Right lobe of liver (tissue), 6 donors: ENCODE measurements at regions not wholly inside any gene's neighbourhood (a gene's known extent, or its start where the extent isn't known, plus 50 kb on each side); places are given as distances from the start of the nearest gene placed in this dataset.

Experiments
- ATAC-seq, 4 donors: fragments of 200-7000 bp; cut with Tn5 transposase; one replicate each; pipeline ENCODE4 v1.9.1; 2020; ENCODE audit warnings: mild to moderate bottlenecking in 4 of 4, moderate library complexity in 4 of 4
- DNase-seq, 3 donors: peaks; one replicate each; pipeline ENCODE4 v3.0.0-alpha.2; 2020
- H3K27ac ChIP-seq, 3 donors: fragments of 200-600 bp; one replicate each; pipeline ENCODE4 v1.8.0; 2022
- H3K27me3 ChIP-seq, 2 donors: fragments of 200-600 bp; one replicate each; pipeline ENCODE4 v1.8.0; 2022
- H3K36me3 ChIP-seq, 4 donors: fragments of 200-600 bp; sonication (generic) in 1 of 4; one replicate each; pipeline versions ENCODE4 v1.5.1 to v1.8.0; 2017 to 2022; ENCODE audit warnings: control low read depth in 1 of 4
- H3K4me1 ChIP-seq, 4 donors: fragments of 200-600 bp; sonication (generic) in 1 of 4; one replicate each; pipeline versions ENCODE4 v1.5.1 to v1.8.0; 2017 to 2022; ENCODE audit warnings: control low read depth in 1 of 4
- H3K4me3 ChIP-seq, 3 donors: fragments of 200-600 bp; one replicate each; pipeline ENCODE4 v1.8.0; 2022
- H3K9me3 ChIP-seq, 4 donors: fragments of 200-600 bp; sonication (generic) in 1 of 4; one replicate each; pipeline versions ENCODE4 v1.5.1 to v1.8.0; 2017 to 2022; ENCODE audit warnings: control low read depth in 1 of 4
- POLR2A ChIP-seq: fragments of 450-650 bp; IDR thresholded peaks from one replicate; pipeline ENCODE4 v1.6.1; 2017; ENCODE audit warnings: antibody characterized with exemption, mild to moderate bottlenecking
- WGBS: methylation state at CpG from one replicate; pipeline ENCODE4 v1.1.6; 2018; ENCODE audit warnings: low coverage, low lambda C conversion rate; ENCODE audit not compliant: insufficient coverage; ENCODE audit errors: missing lambda C conversion rate; 5-methylcytosine and 5-hydroxymethylcytosine counted together
- intact Hi-C, 2 donors: fragments of 100-400 bp; cut with DNase I; formaldehyde crosslinking; loops; one replicate each; pipeline versions ENCODE4 v1.11.2 to v1.14.1; 2022
- TF ChIP-seq, protein P1 (sequence below), 4 donors: fragments of 200-600 bp in 3 of 4; fragments of 450-650 bp in 1 of 4; IDR thresholded peaks; one replicate each; pipeline versions ENCODE4 v1.5.1 to v1.8.0; 2016 to 2022; ENCODE audit warnings: antibody characterized with exemption in 4 of 4, mild to moderate bottlenecking in 2 of 4
- donor health status: DM: no; HTN: yes; CAD: no.
- donor health status: DM: no; HTN: no; CAD: no.
- donor health status: DM: no; HTN: no; CAD: no.
- donor health status: DM: no; HTN: yes; CAD: no.
- donor health status: DM: no; HTN: yes; CAD: no.

- H3K27ac ChIP-seq: no peak overlapping the region
- DNase-seq (no peak), ATAC-seq (no peak)
- no peak overlapping the region for H3K4me3 ChIP-seq
- TF ChIP-seq, protein P1, sequence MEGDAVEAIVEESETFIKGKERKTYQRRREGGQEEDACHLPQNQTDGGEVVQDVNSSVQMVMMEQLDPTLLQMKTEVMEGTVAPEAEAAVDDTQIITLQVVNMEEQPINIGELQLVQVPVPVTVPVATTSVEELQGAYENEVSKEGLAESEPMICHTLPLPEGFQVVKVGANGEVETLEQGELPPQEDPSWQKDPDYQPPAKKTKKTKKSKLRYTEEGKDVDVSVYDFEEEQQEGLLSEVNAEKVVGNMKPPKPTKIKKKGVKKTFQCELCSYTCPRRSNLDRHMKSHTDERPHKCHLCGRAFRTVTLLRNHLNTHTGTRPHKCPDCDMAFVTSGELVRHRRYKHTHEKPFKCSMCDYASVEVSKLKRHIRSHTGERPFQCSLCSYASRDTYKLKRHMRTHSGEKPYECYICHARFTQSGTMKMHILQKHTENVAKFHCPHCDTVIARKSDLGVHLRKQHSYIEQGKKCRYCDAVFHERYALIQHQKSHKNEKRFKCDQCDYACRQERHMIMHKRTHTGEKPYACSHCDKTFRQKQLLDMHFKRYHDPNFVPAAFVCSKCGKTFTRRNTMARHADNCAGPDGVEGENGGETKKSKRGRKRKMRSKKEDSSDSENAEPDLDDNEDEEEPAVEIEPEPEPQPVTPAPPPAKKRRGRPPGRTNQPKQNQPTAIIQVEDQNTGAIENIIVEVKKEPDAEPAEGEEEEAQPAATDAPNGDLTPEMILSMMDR (IDR thresholded peaks at IDR 0.05): no peak
- no peak for TF ChIP-seq POLR2A
- no peaks in the 10 kb centered on the region for H3K4me1 ChIP-seq
- H3K27me3 ChIP-seq: no peaks in the 10 kb centered on the region
- 90% methylated on average over 2 of the region's 2 CpGs for WGBS
- no peaks in the 10 kb centered on the region for H3K9me3 ChIP-seq
- intact Hi-C loops: no loop called here
- H3K36me3 ChIP-seq: no peaks in the 10 kb centered on the region
Observed at GRCh38 chr3:40745381-40746106, 220.8 kb downstream of the ZNF621 start.

GRCh38 chr3:40751666-40752065, 226.9 kb downstream of the ZNF621 start:
- 100% methylated on average over 1 of the region's 1 CpG for WGBS
- TF ChIP-seq POLR2A: no peak
- TF ChIP-seq, protein P1 (IDR thresholded peaks at IDR 0.05): no peak
- Histone ChIP-seq H3K36me3 (no peaks in the 10 kb centered on the region), H3K4me3 (no peak overlapping the region), H3K27me3 (no peaks in the 10 kb centered on the region), H3K4me1 (no peaks in the 10 kb centered on the region), H3K9me3 (no peaks in the 10 kb centered on the region), H3K27ac (no peak overlapping the region)
- ATAC-seq: no peak
- DNase-seq: no peak
- intact Hi-C loops: no loop called here

- Histone ChIP-seq H3K4me1 (no peaks in the 10 kb centered on the region), H3K27me3 (no peaks in the 10 kb centered on the region), H3K9me3 (no peaks in the 10 kb centered on the region), H3K36me3 (no peaks in the 10 kb centered on the region), H3K4me3 (no peak overlapping the region), H3K27ac (no peak overlapping the region)
- no peak for ATAC-seq
- intact Hi-C loops: no loop called here
- WGBS: 62% methylated on average over 3 of the region's 3 CpGs
- no peak for DNase-seq
- TF ChIP-seq, protein P1 (IDR thresholded peaks at IDR 0.05): no peak
- TF ChIP-seq POLR2A: no peak
Observed at GRCh38 chr3:40752492-40752891, 227.7 kb downstream of the ZNF621 start.

- Histone ChIP-seq H3K4me1 (no peaks in the 10 kb centered on the region), H3K36me3 (no peaks in the 10 kb centered on the region), H3K4me3 (no peak overlapping the region), H3K27me3 (no peaks in the 10 kb centered on the region), H3K27ac (no peak overlapping the region), H3K9me3 (no peaks in the 10 kb centered on the region)
- no peak for DNase-seq
- intact Hi-C loops: no loop called here
- TF ChIP-seq, protein P1 (IDR thresholded peaks at IDR 0.05): no peak
- no peak for TF ChIP-seq POLR2A
- ATAC-seq: no peak
Observed at GRCh38 chr3:40753291-40753770, 228.6 kb downstream of the ZNF621 start.
